ENCODE measurements at regions not wholly inside any gene's neighbourhood (a gene's known extent, or its start where the extent isn't known, plus 50 kb on each side); places are given as distances from the start of the nearest gene placed in this dataset.

GRCh38 chr12:84085046-84085445 lies 827.6 kb downstream of the SLC6A15 start:
- H3K9me3 ChIP-seq (ENCODE audit: control insufficient read depth in 2 of 2, insufficient read depth in 1 of 2, low read depth in 1 of 2, low read length in 1 of 2): no peaks in the 10 kb centered on the region
- H3K36me3 ChIP-seq (ENCODE audit: control insufficient read depth in 2 of 2, insufficient read depth in 2 of 2, low read length in 1 of 2): no peaks in the 10 kb centered on the region
- WGBS, 2 donors: 69 to 70% methylated on average over 3 of the region's 3 CpGs
- no peaks in the 10 kb centered on the region for H3K4me1 ChIP-seq (ENCODE audit: control insufficient read depth in 2 of 2, insufficient read depth in 2 of 2, low read length in 1 of 2)
- no peak overlapping the region for H3K4me3 ChIP-seq (ENCODE audit: low read depth in 1 of 2, low read length in 2 of 2)
- H3K27ac ChIP-seq (ENCODE audit: low read depth in 2 of 2, low read length in 1 of 2): no peak overlapping the region
- H3K27me3 ChIP-seq (ENCODE audit: control insufficient read depth in 1 of 2, insufficient read depth in 2 of 2, low read length in 2 of 2): no peaks in the 10 kb centered on the region

DNA sequence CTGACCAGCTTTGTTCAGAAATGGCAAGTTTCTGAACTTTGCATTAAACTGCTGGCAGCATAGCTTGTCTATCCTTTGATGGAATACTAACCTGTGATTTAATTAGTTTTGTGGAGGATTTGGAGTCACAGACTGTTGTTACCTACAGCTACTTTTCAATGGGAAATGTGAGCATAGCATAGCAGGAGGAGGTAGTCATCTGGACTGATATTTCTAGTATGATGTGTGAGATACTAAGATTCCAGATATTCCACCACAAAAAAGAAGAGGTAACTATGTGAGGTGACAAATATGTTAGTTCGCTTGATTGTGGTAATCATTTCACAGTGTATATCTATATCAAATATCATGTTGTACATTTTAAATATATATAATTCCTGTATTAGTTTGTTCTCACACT lies 833.0 kb downstream of the SLC6A15 start:
- 89 to 100% methylated on average over 1 of the region's 1 CpG for WGBS, 2 donors
- H3K9me3 ChIP-seq (ENCODE audit: control insufficient read depth in 2 of 2, insufficient read depth in 1 of 2, low read depth in 1 of 2, low read length in 1 of 2): no peaks in the 10 kb centered on the region
- H3K4me1 ChIP-seq (ENCODE audit: control insufficient read depth in 2 of 2, insufficient read depth in 2 of 2, low read length in 1 of 2): no peaks in the 10 kb centered on the region
- H3K27me3 ChIP-seq (ENCODE audit: control insufficient read depth in 1 of 2, insufficient read depth in 2 of 2, low read length in 2 of 2): no peaks in the 10 kb centered on the region
- no peak overlapping the region for H3K27ac ChIP-seq (ENCODE audit: low read depth in 2 of 2, low read length in 1 of 2)
- no peak overlapping the region for H3K4me3 ChIP-seq (ENCODE audit: low read depth in 1 of 2, low read length in 2 of 2)
- H3K36me3 ChIP-seq (ENCODE audit: control insufficient read depth in 2 of 2, insufficient read depth in 2 of 2, low read length in 1 of 2): no peaks in the 10 kb centered on the region

DNA sequence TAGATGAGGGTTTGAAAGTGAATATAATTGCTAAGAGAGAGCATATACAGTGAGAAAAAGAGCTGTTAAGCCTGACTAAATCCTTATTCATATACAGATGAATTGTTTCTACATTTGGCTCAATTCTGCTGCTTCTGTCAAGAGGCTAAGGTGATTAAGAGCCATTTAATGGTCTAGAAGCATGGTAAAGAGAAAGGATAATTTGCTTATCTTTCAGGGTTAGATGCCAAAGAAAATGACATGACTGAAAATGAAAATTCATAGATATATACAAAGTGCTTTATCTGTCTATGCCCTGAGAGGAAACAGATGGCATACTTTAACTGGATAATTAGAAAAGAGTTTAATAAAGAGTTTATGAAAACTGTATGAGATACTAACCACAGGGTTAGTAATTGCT lies 834.9 kb downstream of the SLC6A15 start:
- no peaks in the 10 kb centered on the region for H3K4me1 ChIP-seq (ENCODE audit: control insufficient read depth in 2 of 2, insufficient read depth in 2 of 2, low read length in 1 of 2)
- no peaks in the 10 kb centered on the region for H3K36me3 ChIP-seq (ENCODE audit: control insufficient read depth in 2 of 2, insufficient read depth in 2 of 2, low read length in 1 of 2)
- no peak overlapping the region for H3K4me3 ChIP-seq (ENCODE audit: low read depth in 1 of 2, low read length in 2 of 2)
- no peaks in the 10 kb centered on the region for H3K9me3 ChIP-seq (ENCODE audit: control insufficient read depth in 2 of 2, insufficient read depth in 1 of 2, low read depth in 1 of 2, low read length in 1 of 2)
- H3K27me3 ChIP-seq (ENCODE audit: control insufficient read depth in 1 of 2, insufficient read depth in 2 of 2, low read length in 2 of 2): no peaks in the 10 kb centered on the region
- H3K27ac ChIP-seq (ENCODE audit: low read depth in 2 of 2, low read length in 1 of 2): no peak overlapping the region

DNA sequence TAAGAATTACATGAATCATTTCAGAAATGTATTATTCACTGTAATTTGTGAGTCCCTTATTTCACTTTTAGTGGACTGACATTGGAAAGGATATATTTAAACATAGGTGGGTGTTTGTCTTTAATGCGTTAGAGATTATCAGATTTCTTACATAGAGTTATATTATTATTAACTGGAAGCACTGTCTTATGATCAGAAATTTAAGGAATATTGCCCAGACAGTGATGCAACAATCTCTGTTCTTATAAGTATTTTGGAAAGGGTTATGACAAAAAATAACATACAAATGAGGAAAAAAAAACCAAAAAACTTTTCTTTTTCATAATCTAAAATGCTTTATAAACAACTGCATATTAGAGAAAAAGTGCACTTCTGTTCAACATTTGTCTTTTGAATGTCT lies 836.6 kb downstream of the SLC6A15 start:
- Histone ChIP-seq H3K4me1 (ENCODE audit: control insufficient read depth in 2 of 2, insufficient read depth in 2 of 2, low read length in 1 of 2) (no peaks in the 10 kb centered on the region), H3K9me3 (ENCODE audit: control insufficient read depth in 2 of 2, insufficient read depth in 1 of 2, low read depth in 1 of 2, low read length in 1 of 2) (no peaks in the 10 kb centered on the region), H3K27ac (ENCODE audit: low read depth in 2 of 2, low read length in 1 of 2) (no peak overlapping the region), H3K4me3 (ENCODE audit: low read depth in 1 of 2, low read length in 2 of 2) (no peak overlapping the region), H3K36me3 (ENCODE audit: control insufficient read depth in 2 of 2, insufficient read depth in 2 of 2, low read length in 1 of 2) (no peaks in the 10 kb centered on the region), H3K27me3 (ENCODE audit: control insufficient read depth in 1 of 2, insufficient read depth in 2 of 2, low read length in 2 of 2) (no peaks in the 10 kb centered on the region)
- 84 to 86% methylated on average over 1 of the region's 1 CpG for WGBS, 2 donors

GRCh38 chr12:84073401-84073800 lies 839.2 kb downstream of the SLC6A15 start:
- Histone ChIP-seq H3K9me3 (ENCODE audit: control insufficient read depth in 2 of 2, insufficient read depth in 1 of 2, low read depth in 1 of 2, low read length in 1 of 2) (no peaks in the 10 kb centered on the region), H3K4me3 (ENCODE audit: low read depth in 1 of 2, low read length in 2 of 2) (no peak overlapping the region), H3K4me1 (ENCODE audit: control insufficient read depth in 2 of 2, insufficient read depth in 2 of 2, low read length in 1 of 2) (no peaks in the 10 kb centered on the region), H3K27me3 (ENCODE audit: control insufficient read depth in 1 of 2, insufficient read depth in 2 of 2, low read length in 2 of 2) (no peaks in the 10 kb centered on the region), H3K27ac (ENCODE audit: low read depth in 2 of 2, low read length in 1 of 2) (no peak overlapping the region), H3K36me3 (ENCODE audit: control insufficient read depth in 2 of 2, insufficient read depth in 2 of 2, low read length in 1 of 2) (no peaks in the 10 kb centered on the region)
- WGBS, 2 donors: 67 to 76% methylated on average over 4 of the region's 4 CpGs

GRCh38 chr12:84072961-84073360 lies 839.6 kb downstream of the SLC6A15 start:
- H3K27me3 ChIP-seq (ENCODE audit: control insufficient read depth in 1 of 2, insufficient read depth in 2 of 2, low read length in 2 of 2): no peaks in the 10 kb centered on the region
- no peaks in the 10 kb centered on the region for H3K4me1 ChIP-seq (ENCODE audit: control insufficient read depth in 2 of 2, insufficient read depth in 2 of 2, low read length in 1 of 2)
- H3K9me3 ChIP-seq (ENCODE audit: control insufficient read depth in 2 of 2, insufficient read depth in 1 of 2, low read depth in 1 of 2, low read length in 1 of 2): no peaks in the 10 kb centered on the region
- no peak overlapping the region for H3K27ac ChIP-seq (ENCODE audit: low read depth in 2 of 2, low read length in 1 of 2)
- H3K4me3 ChIP-seq (ENCODE audit: low read depth in 1 of 2, low read length in 2 of 2): no peak overlapping the region
- H3K36me3 ChIP-seq (ENCODE audit: control insufficient read depth in 2 of 2, insufficient read depth in 2 of 2, low read length in 1 of 2): no peaks in the 10 kb centered on the region

DNA sequence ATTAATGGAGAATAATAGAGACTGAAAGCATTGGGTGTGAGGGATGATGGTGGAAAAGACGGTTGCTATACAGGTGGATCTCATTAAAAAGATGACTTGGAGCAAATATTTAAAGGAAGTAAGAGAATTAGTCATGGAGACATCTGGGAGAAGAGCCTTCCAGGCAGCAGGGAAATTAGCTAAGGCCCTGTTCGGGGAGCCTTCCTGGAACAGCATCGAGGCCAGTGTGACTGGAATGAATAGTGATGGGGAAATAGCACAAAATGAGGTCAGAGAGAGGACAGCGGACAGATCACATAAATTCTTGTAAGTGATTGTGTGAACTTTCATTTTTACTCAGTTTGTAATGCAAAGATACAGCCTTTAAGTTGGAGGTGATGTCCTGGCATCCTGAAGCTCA lies 842.3 kb downstream of the SLC6A15 start:
- WGBS, 2 donors: 76 to 77% methylated on average over 4 of the region's 4 CpGs

DNA sequence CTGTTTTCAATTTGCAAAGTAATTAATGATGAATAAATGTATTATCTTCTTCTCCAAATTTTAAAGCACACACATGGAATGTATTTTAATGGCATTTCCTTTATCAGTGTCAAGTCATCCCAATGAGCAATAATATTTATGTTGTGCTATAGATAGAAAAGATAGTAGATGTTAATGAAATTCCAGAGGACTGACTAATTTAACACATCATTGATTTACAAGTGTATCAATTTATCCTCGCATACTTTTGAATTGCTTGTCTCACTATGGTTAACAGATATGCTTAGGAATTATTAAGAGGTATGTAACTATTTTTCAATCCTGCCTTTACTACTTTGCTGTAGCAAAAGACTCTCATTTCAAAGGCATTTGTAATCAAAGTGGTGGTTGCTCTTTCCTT lies 842.9 kb downstream of the SLC6A15 start:
- no peak overlapping the region for H3K4me3 ChIP-seq (ENCODE audit: low read depth in 1 of 2, low read length in 2 of 2)
- no peaks in the 10 kb centered on the region for H3K36me3 ChIP-seq (ENCODE audit: control insufficient read depth in 2 of 2, insufficient read depth in 2 of 2, low read length in 1 of 2)
- H3K4me1 ChIP-seq (ENCODE audit: control insufficient read depth in 2 of 2, insufficient read depth in 2 of 2, low read length in 1 of 2): no peaks in the 10 kb centered on the region
- no peaks in the 10 kb centered on the region for H3K27me3 ChIP-seq (ENCODE audit: control insufficient read depth in 1 of 2, insufficient read depth in 2 of 2, low read length in 2 of 2)
- no peaks in the 10 kb centered on the region for H3K9me3 ChIP-seq (ENCODE audit: control insufficient read depth in 2 of 2, insufficient read depth in 1 of 2, low read depth in 1 of 2, low read length in 1 of 2)
- WGBS, 2 donors: 85 to 91% methylated on average over 1 of the region's 1 CpG
- no peak overlapping the region for H3K27ac ChIP-seq (ENCODE audit: low read depth in 2 of 2, low read length in 1 of 2)

More for the DNA sequence above, 842.3 kb downstream of the SLC6A15 start:
- H3K27ac ChIP-seq (ENCODE audit: low read depth in 2 of 2, low read length in 1 of 2): no peak overlapping the region
- no peaks in the 10 kb centered on the region for H3K9me3 ChIP-seq (ENCODE audit: control insufficient read depth in 2 of 2, insufficient read depth in 1 of 2, low read depth in 1 of 2, low read length in 1 of 2)
- no peaks in the 10 kb centered on the region for H3K27me3 ChIP-seq (ENCODE audit: control insufficient read depth in 1 of 2, insufficient read depth in 2 of 2, low read length in 2 of 2)
- no peaks in the 10 kb centered on the region for H3K36me3 ChIP-seq (ENCODE audit: control insufficient read depth in 2 of 2, insufficient read depth in 2 of 2, low read length in 1 of 2)
- no peak overlapping the region for H3K4me3 ChIP-seq (ENCODE audit: low read depth in 1 of 2, low read length in 2 of 2)
- H3K4me1 ChIP-seq (ENCODE audit: control insufficient read depth in 2 of 2, insufficient read depth in 2 of 2, low read length in 1 of 2): no peaks in the 10 kb centered on the region

DNA sequence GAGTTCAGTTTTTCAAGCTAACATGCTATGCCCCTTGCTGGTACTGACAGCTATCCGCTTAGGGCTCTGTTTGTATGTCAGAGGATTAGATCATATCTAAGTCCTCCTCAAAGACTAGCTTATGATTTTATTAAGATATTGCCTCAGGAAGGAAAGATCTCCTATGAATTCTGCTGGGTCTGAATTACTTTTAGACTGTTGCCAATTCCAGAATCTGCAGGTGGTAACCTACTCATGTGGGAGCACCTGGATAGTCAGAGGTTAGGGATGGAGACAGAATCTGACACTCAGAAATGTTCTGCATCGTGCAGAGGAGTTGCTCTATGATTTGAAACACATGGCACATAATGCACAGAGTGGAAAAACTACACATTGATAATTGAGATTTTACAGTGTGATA lies 843.4 kb downstream of the SLC6A15 start:
- no peaks in the 10 kb centered on the region for H3K4me1 ChIP-seq (ENCODE audit: control insufficient read depth in 2 of 2, insufficient read depth in 2 of 2, low read length in 1 of 2)
- no peaks in the 10 kb centered on the region for H3K9me3 ChIP-seq (ENCODE audit: control insufficient read depth in 2 of 2, insufficient read depth in 1 of 2, low read depth in 1 of 2, low read length in 1 of 2)
- H3K4me3 ChIP-seq (ENCODE audit: low read depth in 1 of 2, low read length in 2 of 2): no peak overlapping the region
- 41 to 49% methylated on average over 2 of the region's 2 CpGs for WGBS, 2 donors
- no peaks in the 10 kb centered on the region for H3K27me3 ChIP-seq (ENCODE audit: control insufficient read depth in 1 of 2, insufficient read depth in 2 of 2, low read length in 2 of 2)
- H3K27ac ChIP-seq (ENCODE audit: low read depth in 2 of 2, low read length in 1 of 2): no peak overlapping the region
- no peaks in the 10 kb centered on the region for H3K36me3 ChIP-seq (ENCODE audit: control insufficient read depth in 2 of 2, insufficient read depth in 2 of 2, low read length in 1 of 2)

DNA sequence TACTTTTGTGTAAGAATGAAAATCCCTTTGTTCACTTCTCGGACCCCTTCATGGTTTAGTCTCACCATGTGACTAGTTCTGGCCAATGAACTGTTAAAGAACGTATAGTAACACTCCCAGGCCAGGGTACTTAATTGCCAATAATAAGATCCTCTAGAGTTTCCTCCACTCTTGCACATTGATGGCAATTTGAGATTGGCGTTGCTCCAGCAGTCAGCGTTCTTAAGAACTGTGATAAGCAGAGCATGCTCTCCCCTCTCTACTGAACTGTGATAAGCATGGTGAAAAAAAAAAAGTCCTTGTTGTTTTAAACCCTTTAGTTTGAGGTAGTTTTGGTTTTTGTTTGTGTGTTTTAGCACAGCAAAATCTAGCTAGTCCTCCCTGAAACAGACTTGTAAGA lies 854.5 kb downstream of the SLC6A15 start:
- Histone ChIP-seq H3K9me3 (ENCODE audit: control insufficient read depth in 2 of 2, insufficient read depth in 1 of 2, low read depth in 1 of 2, low read length in 1 of 2) (no peaks in the 10 kb centered on the region), H3K27ac (ENCODE audit: low read depth in 2 of 2, low read length in 1 of 2) (no peak overlapping the region), H3K36me3 (ENCODE audit: control insufficient read depth in 2 of 2, insufficient read depth in 2 of 2, low read length in 1 of 2) (no peaks in the 10 kb centered on the region), H3K4me3 (ENCODE audit: low read depth in 1 of 2, low read length in 2 of 2) (no peak overlapping the region), H3K4me1 (ENCODE audit: control insufficient read depth in 2 of 2, insufficient read depth in 2 of 2, low read length in 1 of 2) (no peaks in the 10 kb centered on the region), H3K27me3 (ENCODE audit: control insufficient read depth in 1 of 2, insufficient read depth in 2 of 2, low read length in 2 of 2) (no peaks in the 10 kb centered on the region)
- WGBS, 2 donors: 58 to 66% methylated on average over 4 of the region's 4 CpGs

Data from esophagus (tissue), 2 donors.